Muscle of arm (tissue), 1 donor: ENCODE measurements at regions not wholly inside any gene's neighbourhood (a gene's known extent, or its start where the extent isn't known, plus 50 kb on each side); places are given as distances from the start of the nearest gene placed in this dataset.
A peak's percentile ranks its signal among the peaks of the same experiment; 100 is the strongest.

Experiments used
- DNase-seq: peaks from one replicate; pipeline ENCODE4 v3.0.0-alpha.2; 2013

DNA sequence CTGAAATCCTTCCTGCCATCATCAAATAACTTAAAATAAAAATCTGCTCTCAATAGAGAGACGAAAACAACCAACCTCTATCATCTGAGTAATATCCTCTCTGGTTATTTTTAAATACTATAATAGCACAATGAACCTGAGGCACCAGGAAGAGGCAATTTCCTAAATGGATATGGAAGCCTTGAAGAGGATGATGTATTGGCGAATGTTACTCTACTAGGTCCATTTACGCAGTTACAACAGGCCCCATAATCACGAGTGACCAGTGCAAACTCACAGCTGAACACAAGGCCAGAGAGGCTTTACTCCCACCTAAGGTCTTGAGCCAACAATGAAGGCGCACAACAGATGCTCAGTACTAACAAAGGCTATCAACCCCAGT is 678.8 kb upstream of the NR3C2 start:
- no peak for DNase-seq

DNA sequence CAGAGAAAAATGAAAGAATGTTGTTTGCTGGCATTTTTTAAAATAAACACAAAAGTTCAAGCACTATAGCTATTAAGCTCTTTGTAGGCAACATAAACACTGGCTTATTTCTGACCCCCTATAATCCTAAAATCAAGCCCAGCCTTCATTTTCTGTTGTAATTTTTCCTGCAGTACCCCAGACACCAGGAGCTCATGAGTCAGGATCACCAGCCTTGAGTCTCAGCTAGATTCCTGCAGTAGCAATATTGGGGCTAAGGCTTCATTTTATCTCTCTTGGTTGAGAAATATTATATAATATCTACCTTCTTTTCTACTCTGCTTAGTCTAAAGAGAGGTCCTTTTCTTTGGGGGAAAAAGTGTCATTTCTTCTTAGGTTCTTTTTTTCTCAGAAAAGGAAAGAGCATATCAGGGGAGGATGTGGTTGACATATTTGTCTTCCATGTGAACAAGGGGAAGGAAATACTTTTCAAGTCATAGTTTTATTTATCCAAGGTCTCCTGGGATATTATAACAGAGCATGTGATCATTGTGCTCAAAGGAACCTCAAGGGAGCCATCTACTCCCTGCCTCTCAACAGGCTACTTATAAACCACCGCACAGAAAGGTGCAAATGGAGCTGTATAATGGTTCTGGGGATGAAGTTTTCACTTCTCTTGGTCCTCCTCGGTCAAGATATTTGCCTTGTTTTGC is 678.3 kb upstream of the NR3C2 start:
- no peak for DNase-seq

DNA sequence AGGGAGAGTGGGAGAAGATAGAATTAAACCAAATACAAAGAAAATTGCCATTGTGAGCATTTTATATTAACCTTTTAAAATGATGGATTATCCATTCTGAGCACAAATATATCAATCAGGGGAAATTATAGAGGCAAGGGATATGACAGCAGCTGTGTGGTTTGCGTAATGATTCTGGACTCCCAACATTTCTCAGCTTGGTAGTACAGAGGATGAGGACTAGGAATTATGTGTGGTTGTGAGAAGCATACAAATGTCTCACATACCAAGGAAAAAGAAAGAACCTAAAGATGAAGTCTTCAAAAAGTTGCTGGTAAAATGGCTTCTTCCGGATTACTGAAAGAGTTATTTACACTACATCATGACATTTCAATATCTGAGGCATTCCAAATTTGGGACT is 674.6 kb upstream of the NR3C2 start:
- DNase-seq = no peak

DNA sequence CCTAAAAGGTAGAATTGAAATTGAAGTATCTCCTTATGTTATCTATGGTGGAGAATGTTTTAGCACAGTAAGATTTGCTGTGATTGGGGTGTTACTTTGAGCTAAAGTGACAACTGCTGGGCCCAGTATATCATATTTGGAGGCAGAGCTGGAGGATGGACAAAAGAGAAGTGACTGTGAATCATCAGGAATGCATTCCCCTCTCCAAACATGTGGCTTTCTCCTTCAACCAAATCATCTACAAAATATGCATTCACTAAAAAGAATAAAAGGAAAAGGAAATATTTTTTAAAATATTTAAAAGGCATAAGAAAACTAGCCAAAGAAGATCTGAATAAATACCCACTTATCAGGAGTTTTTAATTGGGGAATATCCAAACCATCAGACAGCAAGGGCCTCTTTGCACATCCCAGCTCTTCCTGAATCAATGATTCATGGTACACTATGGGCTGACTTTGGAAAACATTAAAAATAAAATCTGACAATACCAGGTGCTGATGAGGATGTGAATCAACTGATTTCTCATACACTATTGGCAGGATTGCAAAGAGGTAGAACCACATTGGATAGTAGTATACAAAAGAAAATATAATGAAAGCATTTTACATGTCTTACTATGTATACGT is 671.7 kb upstream of the NR3C2 start:
- peak; percentile 38 for DNase-seq

DNA sequence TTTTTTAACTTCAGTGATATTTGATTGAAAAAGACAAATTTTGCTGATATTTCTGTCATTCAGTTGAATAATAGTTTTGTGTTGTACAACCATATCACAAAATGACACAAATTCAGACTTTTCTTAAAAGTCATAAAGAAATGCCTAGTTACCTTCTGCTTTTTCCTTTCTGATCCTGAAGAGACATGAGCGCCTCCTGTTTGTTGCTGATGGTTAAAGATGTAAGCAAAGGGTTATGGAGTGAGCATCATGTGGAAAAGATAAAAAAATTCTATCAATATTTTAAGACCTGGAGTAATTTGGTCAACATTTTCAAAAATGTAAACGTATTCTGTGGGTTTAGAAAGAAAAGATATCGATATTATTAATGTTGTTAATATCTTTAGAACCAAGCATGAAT is 669.9 kb upstream of the NR3C2 start:
- DNase-seq = no peak

GRCh38 chr4:149110481-149110880 is 668.3 kb upstream of the NR3C2 start:
- DNase-seq = no peak

DNA sequence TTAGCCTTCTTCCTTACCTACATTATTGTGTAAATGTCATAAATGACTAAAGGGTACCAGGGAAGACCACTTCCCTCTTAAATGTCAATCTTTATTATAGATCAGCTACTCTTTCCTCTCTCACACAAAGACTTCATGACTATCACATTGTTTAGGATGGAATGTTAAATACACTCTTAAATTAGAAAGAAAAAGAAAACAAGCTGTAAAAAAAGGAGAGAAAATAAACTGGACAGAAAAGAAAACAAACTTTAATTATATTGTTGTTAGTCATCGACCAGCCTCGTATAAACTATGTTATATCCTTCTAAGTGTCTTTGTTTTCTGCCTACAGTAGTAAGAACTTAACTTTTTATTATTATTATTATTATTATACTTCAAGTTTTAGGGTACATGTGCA is 666.4 kb upstream of the NR3C2 start:
- no peak for DNase-seq

- DNase-seq = no peak
Measured at GRCh38 chr4:149102765-149103164, 660.6 kb upstream of the NR3C2 start.

DNA sequence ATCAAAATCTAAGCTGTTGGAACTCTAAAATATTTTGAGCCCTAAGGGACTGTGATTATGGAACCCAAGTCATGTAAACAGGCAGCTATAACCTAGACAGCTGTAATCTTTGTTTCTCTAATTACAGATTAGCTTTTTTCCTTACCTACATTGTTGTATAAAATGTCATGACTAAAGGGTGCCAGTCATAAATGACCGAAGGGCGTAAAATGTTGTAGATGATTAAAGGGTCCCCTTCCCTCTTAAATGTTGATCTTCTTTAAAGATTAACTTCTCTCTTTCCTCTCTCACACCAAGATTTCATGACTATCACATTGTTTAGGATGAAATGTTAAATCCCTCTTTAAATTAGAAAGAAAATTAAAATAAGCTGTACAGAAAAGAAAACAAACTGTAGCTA is 659.4 kb upstream of the NR3C2 start:
- no peak for DNase-seq

DNA sequence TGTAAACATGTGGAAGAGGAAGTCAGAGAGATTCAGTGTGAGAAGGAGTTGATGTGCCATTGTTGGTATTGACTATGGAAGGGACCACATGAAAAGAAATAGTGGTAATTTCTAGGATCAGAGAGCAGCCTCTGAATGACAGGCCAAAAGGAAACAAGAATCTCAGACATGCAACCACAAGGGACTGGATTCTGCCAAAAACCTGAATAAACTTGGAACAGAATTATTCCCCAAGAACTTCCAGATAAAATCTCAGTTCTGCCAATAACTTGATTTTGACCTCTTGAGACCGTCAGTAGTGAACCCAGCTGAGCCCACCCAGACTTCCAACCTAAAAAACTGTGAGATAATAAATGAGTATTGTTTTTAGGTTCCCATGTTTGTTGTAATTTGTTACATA is 653.6 kb upstream of the NR3C2 start:
- peak; percentile 69 for DNase-seq

- peak; percentile 32 for DNase-seq
Measured at GRCh38 chr4:149095001-149095400, 652.8 kb upstream of the NR3C2 start.

GRCh38 chr4:149084144-149084543 is 641.9 kb upstream of the NR3C2 start:
- no peak for DNase-seq

GRCh38 chr4:149077181-149077580 is 635.0 kb upstream of the NR3C2 start:
- DNase-seq = no peak

DNA sequence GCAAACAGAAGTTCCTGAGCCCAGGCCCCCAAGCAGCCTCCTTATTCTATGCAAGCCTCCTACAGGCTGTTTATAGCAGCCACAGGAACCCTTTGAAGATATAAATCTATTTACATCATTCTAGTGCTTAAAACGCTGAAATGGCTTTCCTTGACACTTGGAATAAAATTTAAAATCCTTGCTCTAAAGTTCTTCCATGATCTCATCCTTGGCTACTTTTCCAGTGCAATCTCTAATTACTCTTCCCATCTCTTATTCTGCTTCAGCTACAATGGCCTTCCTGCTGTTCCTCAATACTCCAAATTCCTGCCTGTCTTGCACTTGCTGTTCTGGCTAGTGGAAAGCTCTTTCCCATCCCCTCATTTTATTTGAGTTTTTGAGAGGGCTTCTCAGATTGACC is 634.2 kb upstream of the NR3C2 start:
- peak; percentile 60 for DNase-seq

DNA sequence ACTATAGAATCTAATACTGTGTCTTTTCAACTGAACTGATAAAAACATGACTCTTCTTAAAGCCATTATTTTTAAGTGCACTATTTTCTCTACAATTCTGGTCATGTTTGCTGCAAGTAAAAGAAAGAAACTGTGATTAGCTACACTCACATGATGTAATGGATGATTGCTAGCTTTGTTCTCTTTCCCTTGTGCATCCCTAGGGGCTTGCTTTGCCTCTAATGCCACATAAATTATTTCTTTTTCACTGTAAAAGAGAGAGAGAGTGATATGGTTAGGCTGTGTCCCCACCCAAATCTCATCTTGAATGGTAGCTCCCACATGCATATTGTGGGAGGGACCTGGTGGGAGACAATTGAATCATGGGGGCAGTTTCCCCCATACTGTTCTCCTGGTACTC is 630.2 kb upstream of the NR3C2 start:
- DNase-seq = no peak

DNA sequence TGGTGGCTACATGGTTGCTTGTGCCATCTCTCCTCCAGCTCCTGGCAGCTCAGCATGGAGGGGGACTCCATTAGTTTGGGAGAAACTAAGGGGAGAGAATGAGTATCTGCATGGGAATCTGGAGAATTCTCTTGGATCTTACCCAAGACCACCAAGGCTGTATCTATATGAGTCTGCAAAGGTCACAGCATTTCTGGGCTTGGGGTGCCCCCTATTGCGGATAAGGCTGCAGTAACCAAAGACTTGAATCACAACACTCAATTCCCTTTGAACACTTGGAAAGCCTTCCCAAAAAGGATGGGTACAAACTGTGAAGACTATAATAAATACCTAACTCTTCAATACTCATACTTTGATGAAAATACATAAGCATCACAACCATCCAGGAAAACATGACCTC is 623.5 kb upstream of the NR3C2 start:
- DNase-seq = no peak

GRCh38 chr4:149062997-149063396 is 620.8 kb upstream of the NR3C2 start:
- DNase-seq = no peak

DNA sequence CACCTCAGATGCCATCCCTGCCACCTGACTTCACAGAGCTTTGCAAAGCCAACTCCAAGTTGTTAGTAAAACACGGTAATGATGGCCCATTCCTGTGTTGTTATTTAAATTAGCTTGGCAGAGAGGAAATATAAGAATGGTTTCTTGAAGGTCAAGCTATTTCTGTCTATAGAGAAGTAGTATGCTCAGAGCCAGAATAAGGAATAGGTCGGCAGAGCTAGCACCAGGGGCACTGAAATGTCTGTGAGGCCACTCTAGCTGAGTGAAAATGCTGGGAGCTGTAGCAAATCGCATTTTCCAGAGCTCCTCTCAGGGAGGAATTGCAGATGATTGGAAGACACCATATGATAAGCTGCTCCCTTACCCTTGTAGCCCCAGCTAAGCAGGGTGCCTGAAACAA is 615.4 kb upstream of the NR3C2 start:
- DNase-seq = no peak

- DNase-seq = no peak
Measured at GRCh38 chr4:149056615-149057014, 614.4 kb upstream of the NR3C2 start.

DNA sequence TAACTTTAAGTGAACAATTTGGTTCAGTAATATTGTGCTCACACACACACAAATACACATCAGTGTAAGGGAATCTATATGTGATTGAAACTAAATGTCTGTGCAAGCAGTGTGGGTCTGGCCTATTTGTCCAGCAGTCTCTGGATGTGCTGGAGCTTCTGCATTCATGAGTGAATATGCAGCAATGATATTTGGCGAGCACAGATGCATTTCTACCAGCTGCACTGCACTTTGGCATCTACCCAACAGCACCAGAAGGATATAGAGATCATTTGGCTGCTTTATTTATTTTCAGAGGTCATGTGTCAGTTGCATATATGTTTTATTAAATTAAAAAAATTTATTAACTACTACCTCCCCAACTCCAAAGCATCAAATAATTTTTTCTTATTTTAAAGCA is 613.4 kb upstream of the NR3C2 start:
- peak; percentile 23 for DNase-seq

DNA sequence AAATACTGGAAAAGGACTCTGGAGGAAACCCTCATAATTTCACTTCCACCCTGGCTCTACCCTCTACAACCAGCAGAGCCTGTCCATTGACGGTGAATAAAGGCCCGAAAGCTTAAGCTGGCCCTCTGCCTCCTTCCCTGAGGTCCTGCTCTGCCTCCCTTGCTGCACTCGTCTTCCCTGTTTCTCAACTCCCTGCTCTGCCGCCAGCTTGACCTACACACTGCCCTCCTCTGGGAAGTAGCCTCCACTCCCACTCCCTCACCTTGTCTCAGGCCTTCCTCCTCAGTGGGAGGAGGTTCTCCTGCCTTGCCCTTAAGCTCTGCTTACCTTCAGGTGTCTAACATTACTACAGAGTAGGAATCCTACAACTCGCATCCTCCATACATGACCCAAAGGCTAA is 608.6 kb upstream of the NR3C2 start:
- DNase-seq = no peak

GRCh38 chr4:149048451-149049143 is 606.4 kb upstream of the NR3C2 start:
- no peak for DNase-seq

GRCh38 chr4:149047368-149047767 is 605.2 kb upstream of the NR3C2 start:
- no peak for DNase-seq

- DNase-seq = no peak
Measured at GRCh38 chr4:149045731-149046130, 603.5 kb upstream of the NR3C2 start.
